Right atrium auricular region (tissue), 2 donors: ENCODE measurements at regions not wholly inside any gene's neighbourhood (a gene's known extent, or its start where the extent isn't known, plus 50 kb on each side); places are given as distances from the start of the nearest gene placed in this dataset.

Experiments used
- DNase-seq: peaks from one replicate; pipeline ENCODE4 v3.0.0-alpha.2; 2019; ENCODE audit warnings: low spot score
- H3K27ac ChIP-seq, 2 donors: fragments of 200-600 bp; sonication (generic); 1 replicate in 1 of 2; 2 replicates in 1 of 2; pipeline ENCODE4 v1.5.1; 2016 to 2019
- H3K27me3 ChIP-seq, 2 donors: fragments of 200-600 bp; sonication (generic); one replicate each; pipeline versions ENCODE4 v1.5.1 to v1.6.0; 2017 to 2019
- H3K36me3 ChIP-seq: fragments of 200-600 bp; sonication (generic); one replicate; pipeline ENCODE4 v1.5.1; 2016
- H3K4me1 ChIP-seq, 2 donors: fragments of 200-600 bp; sonication (generic); one replicate each; pipeline versions ENCODE4 v1.5.1 to v1.6.0; 2017 to 2019
- H3K4me3 ChIP-seq, 2 donors: fragments of 200-600 bp; sonication (generic); 1 replicate in 1 of 2; 2 replicates in 1 of 2; pipeline ENCODE4 v1.5.1; 2017 to 2019; ENCODE audit warnings: mild to moderate bottlenecking in 1 of 2, moderate library complexity in 1 of 2
- H3K9me3 ChIP-seq, 2 donors: fragments of 200-600 bp; sonication (generic); one replicate each; pipeline ENCODE4 v1.5.1; 2019
- TF ChIP-seq, protein P1 (sequence below), 2 donors: fragments of 200-600 bp; sonication (generic); IDR thresholded peaks; one replicate each; pipeline ENCODE4 v1.5.1; 2019; ENCODE audit warnings: antibody characterized with exemption in 2 of 2

GRCh38 chr2:82498777-82499443 is 1960.2 kb downstream of the SUCLG1 start:
- Histone ChIP-seq H3K4me3 (no peak overlapping the region), H3K36me3 (no peaks in the 10 kb centered on the region), H3K9me3 (peaks cover 0 to 16% of the 10 kb centered on the region in 2 donors), H3K4me1 (no peaks in the 10 kb centered on the region), H3K27me3 (no peaks in the 10 kb centered on the region), H3K27ac (no peak overlapping the region)
- no peak for DNase-seq
- TF ChIP-seq, protein P1, sequence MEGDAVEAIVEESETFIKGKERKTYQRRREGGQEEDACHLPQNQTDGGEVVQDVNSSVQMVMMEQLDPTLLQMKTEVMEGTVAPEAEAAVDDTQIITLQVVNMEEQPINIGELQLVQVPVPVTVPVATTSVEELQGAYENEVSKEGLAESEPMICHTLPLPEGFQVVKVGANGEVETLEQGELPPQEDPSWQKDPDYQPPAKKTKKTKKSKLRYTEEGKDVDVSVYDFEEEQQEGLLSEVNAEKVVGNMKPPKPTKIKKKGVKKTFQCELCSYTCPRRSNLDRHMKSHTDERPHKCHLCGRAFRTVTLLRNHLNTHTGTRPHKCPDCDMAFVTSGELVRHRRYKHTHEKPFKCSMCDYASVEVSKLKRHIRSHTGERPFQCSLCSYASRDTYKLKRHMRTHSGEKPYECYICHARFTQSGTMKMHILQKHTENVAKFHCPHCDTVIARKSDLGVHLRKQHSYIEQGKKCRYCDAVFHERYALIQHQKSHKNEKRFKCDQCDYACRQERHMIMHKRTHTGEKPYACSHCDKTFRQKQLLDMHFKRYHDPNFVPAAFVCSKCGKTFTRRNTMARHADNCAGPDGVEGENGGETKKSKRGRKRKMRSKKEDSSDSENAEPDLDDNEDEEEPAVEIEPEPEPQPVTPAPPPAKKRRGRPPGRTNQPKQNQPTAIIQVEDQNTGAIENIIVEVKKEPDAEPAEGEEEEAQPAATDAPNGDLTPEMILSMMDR (IDR thresholded peaks at IDR 0.05): no peak

DNA sequence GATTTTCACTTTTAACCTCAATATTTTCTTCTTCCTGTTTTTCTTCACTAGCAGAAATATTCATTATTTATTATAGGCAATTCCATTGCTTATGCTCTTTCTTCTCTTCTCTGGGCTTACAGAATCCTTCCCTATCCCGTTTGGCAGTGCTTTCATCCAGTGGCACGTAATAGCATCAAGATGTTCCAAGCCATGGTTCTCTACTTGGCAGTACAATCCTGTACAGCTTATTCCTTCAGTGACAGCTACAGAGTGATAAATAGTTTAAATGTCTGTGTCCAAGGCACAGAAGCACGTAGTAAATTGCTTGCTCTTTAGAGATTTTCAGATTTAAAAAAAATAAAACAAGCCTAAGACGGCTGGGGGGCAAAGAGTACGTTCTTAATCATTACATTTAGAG is 1964.3 kb downstream of the SUCLG1 start:
- no peak overlapping the region for H3K27ac ChIP-seq
- no peaks in the 10 kb centered on the region for H3K4me1 ChIP-seq

GRCh38 chr2:82491591-82491990 is 1967.5 kb downstream of the SUCLG1 start:
- Histone ChIP-seq H3K27me3 (no peaks in the 10 kb centered on the region), H3K4me1 (no peaks in the 10 kb centered on the region), H3K36me3 (no peaks in the 10 kb centered on the region), H3K27ac (no peak overlapping the region), H3K9me3 (peaks cover 0 to 6% of the 10 kb centered on the region in 2 donors), H3K4me3 (no peak overlapping the region)
- DNase-seq: no peak
- TF ChIP-seq, protein P1 (IDR thresholded peaks at IDR 0.05): no peak

More for the DNA sequence above, 1964.3 kb downstream of the SUCLG1 start:
- no peak for DNase-seq
- H3K27me3 ChIP-seq: no peaks in the 10 kb centered on the region
- no peak overlapping the region for H3K4me3 ChIP-seq
- peaks cover 0 to 6% of the 10 kb centered on the region in 2 donors for H3K9me3 ChIP-seq
- TF ChIP-seq, protein P1 (IDR thresholded peaks at IDR 0.05): no peak
- H3K36me3 ChIP-seq: no peaks in the 10 kb centered on the region

DNA sequence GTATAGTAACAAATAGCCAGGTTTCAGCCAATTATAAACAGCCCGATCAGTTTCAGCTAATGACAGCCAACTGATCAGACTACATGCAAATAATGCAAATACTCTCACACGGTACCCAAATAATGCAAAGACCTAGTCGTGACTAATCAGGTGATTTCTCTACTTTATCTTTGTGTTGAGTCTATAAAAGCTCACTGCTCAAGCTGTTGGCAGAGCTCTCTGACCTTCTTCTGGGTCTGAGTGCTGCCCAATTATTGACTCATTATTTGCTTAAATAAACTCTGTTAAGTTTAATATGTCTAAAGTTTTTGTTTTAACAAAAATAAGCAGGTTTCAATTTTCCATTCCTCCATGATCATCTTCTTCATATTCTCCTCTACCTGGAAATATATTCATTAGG is 1971.7 kb downstream of the SUCLG1 start:
- peaks cover 0 to 6% of the 10 kb centered on the region in 2 donors for H3K9me3 ChIP-seq
- no peaks in the 10 kb centered on the region for H3K36me3 ChIP-seq
- H3K4me1 ChIP-seq: no peaks in the 10 kb centered on the region
- TF ChIP-seq, protein P1 (IDR thresholded peaks at IDR 0.05): no peak
- DNase-seq: no peak
- H3K27me3 ChIP-seq: no peaks in the 10 kb centered on the region
- H3K4me3 ChIP-seq: no peak overlapping the region
- no peak overlapping the region for H3K27ac ChIP-seq

DNA sequence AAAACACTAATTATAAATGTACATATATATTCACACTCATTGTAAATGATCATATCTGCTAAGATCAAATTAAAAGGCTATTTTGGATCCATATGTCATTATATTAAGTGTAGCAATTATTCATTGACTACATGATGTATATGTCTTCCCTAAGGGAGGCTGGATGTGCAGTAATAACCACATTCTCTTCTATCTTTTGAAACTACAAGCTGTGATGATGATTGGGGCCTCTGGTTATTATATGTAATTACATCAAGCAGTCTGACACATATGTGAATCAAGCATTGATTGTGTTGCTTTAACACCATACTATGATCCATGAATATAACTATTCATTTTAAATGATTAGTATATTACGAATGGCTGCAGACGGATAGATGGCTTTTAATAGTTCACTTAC is 1973.4 kb downstream of the SUCLG1 start:
- Histone ChIP-seq H3K27ac (no peak overlapping the region), H3K36me3 (no peaks in the 10 kb centered on the region), H3K27me3 (no peaks in the 10 kb centered on the region), H3K9me3 (peaks cover 0 to 6% of the 10 kb centered on the region in 2 donors), H3K4me3 (no peak overlapping the region), H3K4me1 (no peaks in the 10 kb centered on the region)
- TF ChIP-seq, protein P1 (IDR thresholded peaks at IDR 0.05): no peak
- DNase-seq: no peak

DNA sequence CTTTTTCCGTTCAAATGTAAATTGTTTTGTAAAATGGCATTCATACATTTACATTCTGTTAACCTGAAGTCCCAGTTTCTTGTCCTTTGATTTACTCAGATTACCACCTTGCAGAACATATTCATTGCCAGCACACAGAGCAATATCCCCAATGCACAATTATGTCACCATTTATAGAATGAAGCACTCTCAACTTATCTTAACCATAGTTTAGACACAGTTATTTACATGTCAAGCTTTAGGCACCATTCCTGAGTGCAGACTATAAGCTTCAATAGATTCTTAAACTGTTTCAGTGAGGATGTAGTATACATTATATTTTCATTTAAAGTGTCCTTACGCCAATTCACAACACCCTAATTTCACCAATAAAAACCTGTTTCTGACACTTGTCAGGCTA is 1977.9 kb downstream of the SUCLG1 start:
- Histone ChIP-seq H3K9me3 (no peaks in the 10 kb centered on the region), H3K27me3 (no peaks in the 10 kb centered on the region), H3K36me3 (no peaks in the 10 kb centered on the region), H3K27ac (no peak overlapping the region), H3K4me3 (no peak overlapping the region), H3K4me1 (no peaks in the 10 kb centered on the region)
- TF ChIP-seq, protein P1 (IDR thresholded peaks at IDR 0.05): no peak
- DNase-seq: no peak
